HEK293 (cell line): ENCODE measurements at regions not wholly inside any gene's neighbourhood (a gene's known extent, or its start where the extent isn't known, plus 50 kb on each side); places are given as distances from the start of the nearest gene placed in this dataset.

Experiments used
- CTCF ChIA-PET: fragments of 350-600 bp; formaldehyde crosslinking; extraction: SDS; loops from one replicate; lab custom pipeline; 2021; ENCODE audit warnings: antibody characterized with exemption; lab: Yijun Ruan, JAX
- POLR2A ChIA-PET: fragments of 300-600 bp; formaldehyde crosslinking; extraction: SDS; loops from one replicate; lab custom pipeline; 2020; ENCODE audit warnings: antibody characterized with exemption, inconsistent platforms; lab: Yijun Ruan, JAX
- H3K27ac ChIP-seq: fragments of 200-500 bp; sonication (Bioruptor generic); 2 replicates; pipeline ENCODE4 v1.5.1; 2014; ENCODE audit warnings: low read depth, low read length, control low read depth, inconsistent platforms; ENCODE audit errors: extremely low read depth
- H3K36me3 ChIP-seq, 2 experiments: fragments of 200-500 bp in 1 of 2; sonication (Bioruptor generic) in 1 of 2; 1 replicate in 1 of 2; 2 replicates in 1 of 2; pipeline ENCODE4 v1.5.1; 2014 to 2017; ENCODE audit warnings: inconsistent platforms in 2 of 2, low read length in 2 of 2; ENCODE audit not compliant: control insufficient read depth in 2 of 2, insufficient read depth in 1 of 2
- H3K4me1 ChIP-seq: fragments of 200-500 bp; sonication (Bioruptor generic); 2 replicates; pipeline ENCODE4 v1.5.1; 2014; ENCODE audit warnings: mild to moderate bottlenecking, low read length, inconsistent platforms; ENCODE audit not compliant: control insufficient read depth, insufficient read depth
- H3K4me3 ChIP-seq: 2 replicates; pipeline ENCODE4 v1.5.1; 2011; ENCODE audit warnings: low read depth, mild to moderate bottlenecking, control low read depth, low read length, moderate library complexity
- H3K9me3 ChIP-seq: fragments of 200-500 bp; sonication (Bioruptor generic); 2 replicates; pipeline ENCODE4 v1.5.1; 2014; ENCODE audit warnings: low read depth, low read length, inconsistent platforms; ENCODE audit not compliant: control insufficient read depth, insufficient read depth
- BCL11A ChIP-seq: fragments of 450-650 bp; formaldehyde crosslinking; IDR thresholded peaks from 2 replicates; pipeline ENCODE4 v1.5.1; 2016; ENCODE audit warnings: low read depth, missing biosample characterization, missing genetic modification characterization
- GFI1B ChIP-seq: fragments of 450-650 bp; formaldehyde crosslinking; IDR thresholded peaks from 2 replicates; pipeline ENCODE4 v1.5.1; 2016; ENCODE audit warnings: missing biosample characterization, missing genetic modification characterization
- KLF17 ChIP-seq: fragments of 450-650 bp; formaldehyde crosslinking; IDR thresholded peaks from 2 replicates; pipeline ENCODE4 v1.5.1; 2016; ENCODE audit warnings: missing biosample characterization, missing genetic modification characterization
- PRDM1 ChIP-seq: fragments of 450-650 bp; formaldehyde crosslinking; IDR thresholded peaks from 2 replicates; pipeline ENCODE4; 2016; ENCODE audit warnings: missing biosample characterization, missing genetic modification characterization
- SP3 ChIP-seq: fragments of 450-650 bp; formaldehyde crosslinking; IDR thresholded peaks from 2 replicates; pipeline ENCODE4 v1.5.1; 2016; ENCODE audit warnings: missing biosample characterization, missing genetic modification characterization
- ZBTB44 ChIP-seq: fragments of 450-650 bp; IDR thresholded peaks from 2 replicates; pipeline ENCODE4 v1.5.1; 2018; ENCODE audit warnings: missing biosample characterization, mild to moderate bottlenecking, missing genetic modification characterization
- ZBTB49 ChIP-seq: fragments of 450-650 bp; formaldehyde crosslinking; IDR thresholded peaks from 2 replicates; pipeline ENCODE4 v1.5.1; 2016; ENCODE audit warnings: missing biosample characterization, missing genetic modification characterization, low read depth
- ZFP41 ChIP-seq: fragments of 450-650 bp; formaldehyde crosslinking; IDR thresholded peaks from 2 replicates; pipeline ENCODE4 v1.5.1; 2016; ENCODE audit warnings: missing biosample characterization, missing genetic modification characterization, borderline replicate concordance
- ZNF274 ChIP-seq, 2 experiments: fragments of 200-500 bp in 1 of 2; fragments of 450-650 bp in 1 of 2; sonication (Bioruptor generic) in 1 of 2; formaldehyde crosslinking in 1 of 2; IDR thresholded peaks; 2 replicates each; pipeline versions ENCODE4 v1.5.1 to v1.6.1; 2014 to 2016; ENCODE audit warnings: borderline replicate concordance in 1 of 2, inconsistent platforms in 1 of 2, low read length in 1 of 2, missing biosample characterization in 1 of 2, missing genetic modification characterization in 1 of 2
- ZNF280C ChIP-seq: fragments of 450-650 bp; formaldehyde crosslinking; IDR thresholded peaks from 2 replicates; pipeline ENCODE4 v1.5.1; 2016; ENCODE audit warnings: missing biosample characterization, missing genetic modification characterization
- ZNF449 ChIP-seq: fragments of 450-650 bp; formaldehyde crosslinking; IDR thresholded peaks from 2 replicates; pipeline ENCODE4 v1.5.1; 2017; ENCODE audit warnings: missing biosample characterization, mild to moderate bottlenecking, missing genetic modification characterization, moderate library complexity
- ZNF580 ChIP-seq: fragments of 450-650 bp; formaldehyde crosslinking; IDR thresholded peaks from 2 replicates; pipeline ENCODE4 v1.5.1; 2016; ENCODE audit warnings: missing biosample characterization, missing genetic modification characterization
- ZNF596 ChIP-seq: fragments of 450-650 bp; IDR thresholded peaks from 2 replicates; pipeline ENCODE4 v1.5.0; 2018; ENCODE audit warnings: missing biosample characterization, mild to moderate bottlenecking, missing genetic modification characterization, moderate library complexity
- ZNF645 ChIP-seq: fragments of 450-650 bp; formaldehyde crosslinking; IDR thresholded peaks from 2 replicates; pipeline ENCODE4; 2016; ENCODE audit warnings: missing biosample characterization, missing genetic modification characterization
- ZNF692 ChIP-seq: fragments of 450-650 bp; formaldehyde crosslinking; IDR thresholded peaks from 2 replicates; pipeline ENCODE4 v1.5.1; 2016; ENCODE audit warnings: missing biosample characterization, missing genetic modification characterization
- ZNF76 ChIP-seq: fragments of 450-650 bp; formaldehyde crosslinking; IDR thresholded peaks from 2 replicates; pipeline ENCODE4; 2016; ENCODE audit warnings: low read depth, missing biosample characterization, missing genetic modification characterization, borderline replicate concordance
- ZNF791 ChIP-seq: fragments of 450-650 bp; formaldehyde crosslinking; IDR thresholded peaks from 2 replicates; pipeline ENCODE4 v1.5.1; 2016; ENCODE audit warnings: missing biosample characterization, missing genetic modification characterization
- TF ChIP-seq, protein P1 (sequence below): fragments of 450-650 bp; formaldehyde crosslinking; IDR thresholded peaks from 2 replicates; pipeline ENCODE4 v1.5.1; 2017; ENCODE audit warnings: missing biosample characterization, missing genetic modification characterization

DNA sequence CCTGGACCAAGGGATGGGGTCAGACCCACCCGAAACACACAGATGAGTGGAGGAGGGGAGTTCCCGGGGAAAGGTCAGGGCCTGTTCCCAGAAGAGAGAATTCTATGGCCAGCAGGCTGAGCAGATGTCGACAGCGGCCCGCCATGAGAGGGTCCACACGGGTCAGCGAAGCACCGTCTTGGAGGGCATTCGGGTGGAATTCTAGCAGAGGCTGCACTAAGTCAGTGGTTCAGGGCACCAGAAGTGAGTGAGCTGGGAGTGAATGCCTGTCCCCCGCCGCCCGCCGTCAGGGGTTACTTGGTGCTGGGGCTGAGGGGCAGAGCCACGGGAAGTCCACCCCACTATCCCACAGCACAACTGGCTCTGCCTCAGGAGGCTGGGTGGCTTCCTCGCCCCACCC lies 96.2 kb upstream of the VSTM2B start (continued):
- TF ChIP-seq ZNF580 = no peak
- TF ChIP-seq GFI1B = no peak
- no peak for TF ChIP-seq SP3
- no peak for TF ChIP-seq BCL11A
- no peak for TF ChIP-seq ZNF596 (tag by site-specific recombination)
- no peak for TF ChIP-seq PRDM1
- TF ChIP-seq ZBTB49 (tag by site-specific recombination) = no peak
- TF ChIP-seq ZNF76 (tag by site-specific recombination) = no peak
- no peak for TF ChIP-seq ZNF449 (tag by site-specific recombination)
- TF ChIP-seq ZNF692 = no peak
- no peak for TF ChIP-seq ZBTB44 (tag by site-specific recombination)

GRCh38 chr19:29431332-29431731 lies 94.5 kb upstream of the VSTM2B start:
- H3K9me3 ChIP-seq = peaks cover 7% of the 10 kb centered on the region; the same call in 1 of the 2 replicates
- POLR2A ChIA-PET = no interaction called here
- TF ChIP-seq, protein P1, sequence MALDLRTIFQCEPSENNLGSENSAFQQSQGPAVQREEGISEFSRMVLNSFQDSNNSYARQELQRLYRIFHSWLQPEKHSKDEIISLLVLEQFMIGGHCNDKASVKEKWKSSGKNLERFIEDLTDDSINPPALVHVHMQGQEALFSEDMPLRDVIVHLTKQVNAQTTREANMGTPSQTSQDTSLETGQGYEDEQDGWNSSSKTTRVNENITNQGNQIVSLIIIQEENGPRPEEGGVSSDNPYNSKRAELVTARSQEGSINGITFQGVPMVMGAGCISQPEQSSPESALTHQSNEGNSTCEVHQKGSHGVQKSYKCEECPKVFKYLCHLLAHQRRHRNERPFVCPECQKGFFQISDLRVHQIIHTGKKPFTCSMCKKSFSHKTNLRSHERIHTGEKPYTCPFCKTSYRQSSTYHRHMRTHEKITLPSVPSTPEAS = no peak
- TF ChIP-seq ZFP41 = no peak
- TF ChIP-seq ZNF645 (tag by site-specific recombination) = no peak
- no peak for TF ChIP-seq KLF17
- TF ChIP-seq ZNF274 (IDR thresholded peaks at IDR 0.05; ENCODE audit: low read length) = no peak
- TF ChIP-seq ZNF274 (tag by site-specific recombination; IDR thresholded peaks at IDR 0.05; ENCODE audit: borderline replicate concordance) = no peak
- TF ChIP-seq ZNF791 = no peak
- TF ChIP-seq ZNF280C (tag by site-specific recombination) = no peak
- TF ChIP-seq, all 188 proteins: peak for 0
- Histone ChIP-seq H3K4me3 (no peak overlapping the region), H3K27ac (no peak overlapping the region), H3K4me1 (no peaks in the 10 kb centered on the region), H3K36me3 (no peaks in the 10 kb centered on the region)
- CTCF ChIA-PET = no interaction called here
